H4 (cell line): ENCODE measurements at regions not wholly inside any gene's neighbourhood (a gene's known extent, or its start where the extent isn't known, plus 50 kb on each side); places are given as distances from the start of the nearest gene placed in this dataset.
"Not testable (repeated sequence)": the region's sequence is repeated elsewhere in the genome, so short reads cannot be mapped to it uniquely, and the experiment has no call there.

ENCODE experiments used
- DNase-seq: peaks from one replicate; pipeline ENCODE4 v3.0.0-alpha.2; 2015; ENCODE audit warnings: low spot score

DNA sequence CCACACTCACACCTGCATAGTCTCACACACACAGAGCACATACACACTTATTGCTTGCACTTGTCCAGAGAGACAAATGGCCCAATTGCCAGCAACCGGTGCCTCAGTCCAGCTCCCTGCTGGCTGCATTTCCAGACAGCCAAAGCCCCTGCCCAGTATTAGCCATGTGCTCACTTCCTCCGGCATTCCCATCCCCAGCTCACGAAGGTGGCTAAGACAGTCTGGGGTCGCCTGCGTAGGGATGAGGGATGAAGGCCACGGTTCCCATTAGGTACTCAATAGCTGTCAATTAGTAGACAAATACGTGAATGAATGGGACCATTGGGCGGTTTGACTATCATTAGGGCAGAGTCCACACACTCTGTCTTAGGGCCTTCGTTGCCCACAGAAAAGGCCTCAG lies 146.8 kb upstream of the EGLN3 start:
- no peak for DNase-seq

DNA sequence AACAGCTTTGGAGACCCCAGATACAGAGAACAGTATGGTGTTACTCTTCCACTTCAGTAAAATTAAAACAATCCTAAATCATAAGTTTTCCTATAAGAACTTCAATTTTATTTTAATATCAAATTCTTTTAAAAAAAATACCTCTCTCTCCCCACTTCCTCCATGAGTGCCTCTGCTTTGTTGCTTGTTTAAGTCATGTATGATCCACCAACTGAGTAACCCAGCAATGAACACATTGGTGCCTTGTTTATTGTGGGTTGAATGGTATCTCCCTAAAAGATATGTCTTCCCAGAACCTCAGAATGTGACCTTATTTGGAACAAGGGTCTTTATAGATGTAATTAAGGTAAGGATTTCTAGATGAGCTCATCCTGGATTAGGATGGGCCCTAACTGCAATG lies 143.5 kb upstream of the EGLN3 start:
- DNase-seq, result no peak

DNA sequence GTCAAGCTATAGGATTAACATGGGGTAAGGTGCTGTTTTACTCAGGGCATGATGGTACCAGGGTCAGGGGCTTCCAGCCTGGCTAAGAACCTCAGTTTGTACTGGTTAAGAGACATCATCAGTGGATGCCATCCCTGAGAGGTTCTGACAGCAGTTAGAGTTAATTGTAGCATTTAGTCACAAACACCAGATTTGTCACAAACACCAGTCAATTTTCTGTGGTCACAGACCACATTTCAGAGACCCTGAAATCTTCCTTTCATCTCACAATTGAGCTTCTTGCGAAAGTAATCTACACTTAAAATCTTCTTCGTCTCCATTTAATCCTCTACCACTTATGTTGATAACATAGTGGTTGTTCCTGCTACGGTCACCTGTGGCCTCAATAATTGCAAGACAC lies 143.0 kb upstream of the EGLN3 start:
- DNase-seq, result no peak

DNA sequence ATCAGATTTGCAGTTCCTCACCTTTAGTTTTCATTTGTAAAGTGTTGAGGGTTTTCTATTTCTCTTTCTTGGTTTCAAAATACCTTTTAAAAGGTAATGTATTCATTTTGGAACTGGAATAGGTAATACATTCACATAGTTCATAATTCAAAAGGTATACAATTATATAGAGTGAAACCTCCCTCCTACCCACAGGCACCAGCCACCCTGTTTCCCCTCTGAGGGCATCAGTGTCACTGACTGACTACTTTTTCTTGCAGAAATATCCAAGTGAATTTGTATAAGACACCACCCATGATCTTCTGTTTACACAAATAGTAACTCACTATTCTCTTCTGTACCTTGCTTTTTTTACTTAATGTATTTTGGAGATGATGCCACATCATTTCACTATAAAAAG lies 139.6 kb upstream of the EGLN3 start:
- no peak for DNase-seq

DNA sequence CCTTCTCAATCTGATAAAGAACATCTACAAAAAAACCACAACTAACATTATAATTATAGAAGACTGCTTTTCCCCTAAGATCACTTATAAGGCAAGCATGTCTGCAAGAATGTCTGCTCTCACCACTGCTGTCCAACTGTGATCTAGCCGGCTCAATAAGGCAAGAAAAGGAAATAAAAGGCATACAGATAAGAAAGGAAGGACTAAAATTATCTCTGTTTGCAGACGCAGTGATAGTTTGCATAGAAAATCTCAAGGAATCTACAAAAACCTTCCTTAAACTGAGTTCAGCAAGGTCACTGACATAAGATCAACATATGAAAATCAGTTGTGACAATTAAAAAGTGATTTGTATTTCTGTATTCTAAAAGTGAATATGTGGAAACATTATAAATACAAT lies 138.0 kb upstream of the EGLN3 start:
- DNase-seq, result no peak

DNA sequence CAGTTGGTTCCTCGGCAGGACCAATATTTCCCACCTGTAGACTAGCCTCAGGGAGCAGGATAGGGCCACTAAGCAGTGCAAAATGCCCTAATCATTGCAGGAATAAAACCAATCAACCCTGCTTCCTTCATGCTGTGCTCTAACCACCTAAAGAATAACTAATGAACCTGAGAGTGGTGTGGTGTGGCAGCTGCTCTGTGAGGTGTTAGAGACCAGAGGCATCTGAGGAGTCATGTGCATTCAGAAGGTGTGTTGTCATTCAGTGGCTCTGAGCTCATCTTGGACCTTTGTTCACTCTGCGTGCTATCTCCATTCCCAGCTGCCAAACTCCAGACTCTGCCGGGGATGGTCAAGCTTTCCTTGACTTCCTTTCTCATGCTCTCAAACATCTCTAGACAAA lies 136.7 kb upstream of the EGLN3 start:
- no peak for DNase-seq

DNA sequence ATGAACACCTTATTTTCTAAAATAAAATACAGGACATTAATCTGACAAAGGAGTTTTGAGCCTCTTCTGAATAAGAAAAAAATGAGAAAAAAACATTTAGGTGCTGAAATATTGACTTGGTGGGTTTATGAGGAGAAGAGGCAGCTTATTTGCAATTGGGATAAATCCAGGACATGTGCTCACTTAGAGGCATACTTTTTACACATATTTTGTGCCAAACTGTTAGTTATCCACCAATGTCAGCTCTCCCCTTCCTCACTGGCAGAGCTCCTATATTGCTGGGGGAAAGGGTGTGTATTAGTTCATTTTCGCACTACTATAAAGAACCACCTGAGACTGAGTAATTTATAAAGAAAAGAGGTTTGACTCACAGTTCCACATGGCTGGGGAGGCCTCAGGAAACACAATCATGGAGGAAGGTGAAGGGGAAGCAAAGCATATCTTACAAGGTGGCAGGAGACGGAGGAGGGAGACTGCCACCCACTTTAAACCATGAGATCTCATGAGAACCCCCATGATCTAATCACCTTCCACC lies 135.4 kb upstream of the EGLN3 start:
- DNase-seq, result no peak

DNA sequence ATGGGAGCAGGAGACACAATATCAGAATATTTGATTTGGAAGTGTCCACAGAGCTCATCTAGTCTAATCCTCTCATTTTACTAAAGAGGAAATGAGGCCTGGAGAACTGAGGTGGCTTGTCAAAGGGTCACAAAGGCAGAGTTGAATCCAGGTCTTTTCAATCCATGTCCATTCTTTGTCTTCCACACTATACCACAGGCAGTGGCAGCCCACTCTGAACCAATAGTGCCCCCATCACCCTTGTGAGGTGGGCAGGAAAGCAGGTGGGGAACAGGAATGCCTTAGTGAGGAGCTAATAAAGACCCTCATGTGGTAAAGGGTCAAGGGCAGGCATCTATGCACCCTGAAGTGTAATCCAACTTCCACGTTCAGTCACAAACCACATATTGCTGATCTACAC lies 134.8 kb upstream of the EGLN3 start:
- no peak for DNase-seq

DNA sequence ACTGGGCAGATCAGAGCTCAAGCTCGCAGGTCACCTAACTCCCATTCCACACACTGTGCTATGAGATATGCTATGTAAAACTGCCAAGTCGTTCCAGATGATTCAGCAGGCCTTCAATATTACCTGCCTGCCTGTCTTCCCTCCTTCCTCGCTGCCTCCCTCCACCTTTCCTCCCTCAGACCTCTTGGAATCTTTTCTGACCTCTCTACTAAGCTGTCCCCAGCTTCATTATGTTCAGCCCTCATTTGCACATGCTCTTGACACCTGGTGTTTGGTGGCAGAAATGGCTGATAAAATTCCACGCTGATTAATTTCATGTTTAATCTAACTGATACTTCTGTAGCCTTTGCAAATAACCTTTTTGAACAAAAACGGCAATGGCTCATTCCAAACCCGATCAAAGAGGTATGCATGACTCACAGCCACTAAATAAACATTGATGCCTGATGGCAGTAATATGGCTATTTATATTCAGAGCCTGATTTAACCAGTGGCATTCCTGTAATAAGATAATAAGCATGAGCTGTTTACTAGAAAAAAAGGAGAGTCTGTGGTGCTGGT lies 130.8 kb upstream of the EGLN3 start:
- DNase-seq, result peak; percentile 83

DNA sequence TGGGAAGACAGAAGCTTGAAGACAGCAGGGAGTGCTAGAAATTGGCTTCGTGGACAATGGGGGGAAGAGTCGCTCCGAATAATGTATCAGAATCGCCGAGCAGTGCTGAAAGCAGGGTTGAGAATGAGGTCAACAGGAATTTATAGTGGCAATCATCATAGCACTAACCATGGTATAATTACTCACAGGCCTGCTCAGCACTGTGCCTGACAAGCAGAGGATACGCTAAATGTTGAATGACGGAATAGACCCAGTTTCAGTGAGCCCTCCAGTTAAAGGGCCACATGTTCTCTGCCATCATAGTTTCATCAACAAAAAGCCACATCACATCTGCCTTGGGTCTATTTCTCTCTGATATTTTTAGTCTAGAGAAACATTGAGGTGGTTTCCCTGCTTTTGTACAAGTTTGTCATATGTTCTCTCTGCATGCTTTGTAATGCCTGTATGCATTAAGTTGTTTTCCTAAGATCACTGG lies 130.3 kb upstream of the EGLN3 start:
- peak; percentile 84 for DNase-seq

DNA sequence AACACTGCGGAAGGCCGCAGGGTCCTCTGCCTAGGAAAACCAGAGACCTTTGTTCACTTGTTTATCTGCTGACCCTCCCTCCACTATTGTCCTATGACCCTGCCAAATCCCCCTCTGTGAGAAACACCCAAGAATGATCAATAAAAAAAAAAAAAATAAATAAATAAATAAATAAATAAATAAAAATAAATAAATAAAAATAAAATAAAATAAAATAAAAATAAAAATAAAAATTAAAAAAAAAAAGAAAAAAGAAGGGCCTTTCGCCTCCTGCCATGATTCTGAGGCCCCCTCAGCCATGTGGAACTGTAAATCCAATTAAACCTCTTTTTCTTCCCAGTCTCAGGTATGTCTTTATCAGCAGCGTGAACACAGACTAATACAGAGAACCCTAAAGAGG lies 128.8 kb upstream of the EGLN3 start:
- DNase-seq, result not testable (repeated sequence)

DNA sequence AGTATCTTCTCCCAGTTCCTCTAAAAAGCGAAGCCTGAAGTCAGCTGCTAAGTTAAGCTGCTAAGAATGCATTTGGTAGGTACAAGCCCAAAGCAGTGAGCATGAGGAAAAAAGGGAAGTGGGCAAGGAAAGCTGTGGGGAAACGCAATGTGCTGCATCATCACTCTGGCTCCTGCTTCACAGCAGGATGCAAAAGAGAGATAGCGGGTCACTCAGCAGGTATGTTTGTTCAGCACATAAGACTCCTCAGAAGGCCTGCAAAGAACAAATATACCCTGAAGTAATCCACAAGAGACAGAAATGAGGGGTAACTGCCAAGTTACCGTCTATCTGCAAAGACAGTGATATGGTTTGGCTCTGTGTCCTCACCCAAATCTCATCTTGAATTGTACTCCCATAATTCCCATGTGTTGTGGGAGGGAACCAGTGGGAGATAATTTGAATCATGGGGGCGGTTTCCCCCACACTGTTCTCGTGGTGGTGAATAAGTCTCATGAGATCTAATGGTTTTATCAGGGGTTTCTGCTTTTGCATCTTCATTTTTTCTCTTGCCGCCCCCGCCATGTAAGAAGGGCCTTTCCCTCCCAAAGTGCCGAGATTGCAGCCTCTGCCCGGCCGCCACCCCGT lies 127.4 kb upstream of the EGLN3 start:
- no peak for DNase-seq

DNA sequence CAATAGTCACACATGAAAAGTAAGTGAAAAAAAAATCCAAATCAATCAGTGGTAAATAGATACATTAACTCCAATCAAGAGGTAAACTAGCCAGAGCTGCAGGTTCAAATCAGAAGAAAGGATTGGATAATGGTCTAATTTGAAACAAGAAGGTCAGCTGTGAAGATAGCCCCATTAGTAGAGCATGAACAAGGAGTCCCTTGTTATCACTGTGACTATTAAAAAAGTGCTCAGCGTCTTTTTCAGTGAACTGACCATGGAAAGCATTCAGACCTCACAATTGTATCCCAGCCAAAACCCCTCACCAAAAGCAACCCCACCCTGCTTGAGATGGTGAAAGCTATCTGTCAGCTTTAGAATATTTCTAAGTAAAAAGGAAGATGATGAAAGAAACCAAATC lies 125.0 kb upstream of the EGLN3 start:
- no peak for DNase-seq

DNA sequence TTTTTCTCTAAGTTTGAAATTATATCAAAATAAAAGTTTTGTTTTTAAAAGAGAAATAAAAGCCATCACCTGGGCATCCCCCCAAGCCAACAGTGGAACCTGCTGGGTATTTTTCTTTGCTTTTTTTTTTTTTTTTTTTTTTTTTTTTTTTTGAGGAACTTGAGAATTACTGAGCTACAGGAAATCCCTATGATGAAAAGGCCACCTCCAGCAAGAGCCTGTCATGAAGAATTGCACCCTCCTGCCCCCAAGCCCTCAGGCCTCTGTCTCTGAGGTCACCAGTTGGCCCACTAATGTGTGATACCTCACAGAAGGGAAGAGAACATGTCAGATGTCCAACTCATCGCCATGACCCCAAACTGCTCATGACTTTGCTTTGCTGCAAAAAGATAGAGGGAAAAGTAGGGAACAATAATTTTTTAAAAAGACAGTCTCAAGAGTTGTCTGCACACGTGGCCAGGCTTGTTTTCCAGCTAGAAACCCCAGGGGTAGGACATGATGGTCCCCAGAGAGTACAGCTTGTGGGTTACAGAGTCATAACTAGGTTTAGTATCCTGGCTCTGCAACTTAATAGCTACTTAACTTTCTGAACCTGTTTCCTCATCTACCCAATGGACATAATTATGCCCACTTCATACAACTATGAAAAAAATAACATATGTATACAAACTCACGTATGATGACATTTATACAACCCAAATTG lies 124.3 kb upstream of the EGLN3 start:
- no peak for DNase-seq

DNA sequence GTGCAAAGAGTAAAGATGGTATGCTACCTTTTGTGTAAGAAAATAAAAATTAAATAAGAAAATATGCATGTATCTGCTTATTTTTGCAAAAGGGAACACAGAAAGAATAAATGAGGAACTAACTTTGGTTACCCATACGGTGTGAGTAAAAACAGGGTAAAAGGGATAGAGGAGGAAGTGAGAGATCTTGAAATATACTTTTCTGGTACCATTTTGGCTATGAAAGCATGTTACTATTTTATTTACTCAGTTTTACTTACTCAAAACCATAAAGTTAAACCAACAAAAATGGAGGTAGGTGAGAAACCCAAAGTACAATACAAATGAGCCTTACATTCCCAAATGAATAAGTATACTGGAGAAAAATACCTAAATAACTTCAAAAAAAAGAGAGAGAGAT lies 122.0 kb upstream of the EGLN3 start:
- DNase-seq, result no peak

DNA sequence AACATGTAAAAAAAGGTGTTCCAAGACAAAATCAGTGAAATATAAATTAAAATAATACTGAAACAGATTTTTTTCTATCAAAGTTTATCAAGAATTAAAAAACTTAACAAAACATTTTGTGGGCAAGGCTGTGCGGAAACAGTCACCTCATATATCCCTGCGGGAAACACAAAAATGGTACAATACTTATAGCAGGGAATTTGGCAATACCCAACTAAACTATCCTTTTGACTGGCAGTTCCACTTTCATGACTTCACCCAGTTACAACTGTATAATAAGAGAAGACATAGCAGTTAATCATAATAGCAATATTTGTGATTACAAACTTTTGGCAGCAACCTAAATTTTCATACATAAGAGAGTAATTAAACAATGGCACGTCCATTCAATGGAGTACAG lies 121.5 kb upstream of the EGLN3 start:
- no peak for DNase-seq

DNA sequence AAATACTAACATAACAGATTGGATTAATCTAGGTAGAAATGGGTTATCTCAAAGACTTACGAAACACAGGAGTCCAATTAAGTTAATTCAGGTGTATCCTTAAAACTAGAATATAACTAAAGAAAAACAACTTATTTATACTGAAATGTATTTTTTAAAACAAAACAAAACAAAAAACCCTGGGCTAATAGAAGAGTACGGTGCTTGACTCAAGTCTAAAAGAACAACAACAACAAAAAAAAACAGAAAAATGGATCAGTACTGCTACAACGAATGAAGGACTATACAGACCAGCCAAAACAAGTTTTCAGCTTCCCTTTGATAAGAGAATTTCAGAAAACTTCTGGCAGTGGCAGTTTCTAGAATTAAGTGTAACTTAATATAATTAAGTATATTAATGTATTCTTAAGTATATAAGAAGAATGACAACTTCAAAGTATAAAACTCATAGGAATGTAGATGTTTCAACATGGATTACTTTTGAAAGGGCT lies 120.1 kb upstream of the EGLN3 start:
- DNase-seq, result no peak

DNA sequence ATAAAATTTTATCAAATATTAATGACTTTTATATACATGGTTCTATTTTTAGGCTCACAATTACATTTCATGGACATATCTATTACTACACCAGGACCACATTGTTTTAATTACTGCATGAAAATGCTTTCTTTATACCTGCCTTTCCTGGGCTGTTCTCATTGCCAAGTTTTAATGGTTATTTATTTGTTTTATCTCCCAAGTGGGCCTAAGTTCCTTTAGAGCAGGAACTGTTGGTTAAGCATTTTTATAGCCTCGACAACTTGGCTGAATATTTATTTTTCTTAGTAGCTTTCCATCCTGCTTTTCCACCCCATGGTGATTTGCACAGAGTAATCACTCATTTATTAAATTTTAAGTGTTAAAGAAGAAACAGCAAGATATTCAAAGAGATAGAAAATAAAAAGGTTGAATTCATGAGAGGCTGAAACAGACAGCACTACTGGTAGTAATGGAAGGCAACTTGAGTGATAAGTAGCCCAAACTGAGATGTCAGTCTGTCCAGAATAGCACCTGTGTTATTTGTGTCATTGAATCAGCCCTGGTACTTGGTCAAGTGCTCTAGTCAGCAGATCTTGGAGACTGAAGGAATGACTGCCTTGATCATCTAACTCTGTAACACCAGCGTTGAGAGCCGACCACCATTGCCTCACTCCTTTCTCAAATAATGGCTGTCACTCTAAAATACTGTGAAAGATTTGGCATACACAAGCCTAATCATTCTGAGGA lies 119.1 kb upstream of the EGLN3 start:
- no peak for DNase-seq

DNA sequence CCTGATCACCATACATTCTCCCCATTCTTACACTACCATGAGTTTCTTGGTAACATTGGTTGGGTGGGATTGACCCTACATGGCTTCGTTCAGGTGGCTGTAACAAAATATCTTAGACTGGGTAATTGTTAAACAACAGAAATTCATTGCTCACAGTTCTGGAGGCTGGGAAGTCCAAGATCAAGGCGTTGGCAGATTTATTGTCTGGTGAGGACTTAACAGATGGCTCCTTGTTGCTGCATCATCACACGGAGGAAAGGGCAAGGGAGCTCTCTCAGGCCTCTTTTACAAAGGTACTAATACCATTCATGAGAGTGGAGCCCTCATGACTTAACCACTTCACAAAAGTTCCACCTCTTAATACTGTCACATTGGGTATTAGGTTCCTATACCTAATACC lies 116.7 kb upstream of the EGLN3 start:
- DNase-seq, result no peak

DNA sequence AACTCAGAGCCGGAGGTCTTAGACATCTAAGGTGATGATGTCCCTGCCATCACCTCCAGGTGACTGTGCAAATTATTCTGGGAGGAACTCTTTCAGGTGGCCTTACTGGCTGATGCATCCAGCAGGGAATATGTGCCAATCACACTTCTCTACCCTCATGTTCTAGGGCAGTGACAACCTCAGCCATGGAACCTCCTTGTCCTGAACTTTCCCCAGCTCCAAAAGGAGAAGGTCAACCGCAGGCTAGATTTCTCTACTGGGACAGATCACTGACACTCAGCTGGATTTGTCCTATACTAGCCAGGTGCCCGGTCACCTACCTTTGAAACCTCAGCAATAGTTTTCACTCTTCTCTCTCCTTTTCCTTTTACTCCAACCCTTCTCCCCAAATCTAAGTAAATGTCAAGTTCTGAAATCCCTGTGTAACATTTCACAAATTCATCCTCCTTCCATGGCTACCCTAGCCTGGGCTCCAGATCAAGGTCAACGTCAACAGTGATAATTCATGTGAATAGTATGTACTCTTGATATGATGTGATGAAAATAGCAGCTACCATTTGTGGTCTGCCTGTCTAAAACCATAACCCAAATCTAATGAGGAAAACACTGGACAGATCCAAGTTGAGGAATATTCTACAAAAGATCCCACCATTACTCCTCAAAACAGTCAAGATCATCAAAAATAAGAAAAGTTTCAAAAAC lies 115.0 kb upstream of the EGLN3 start:
- DNase-seq, result no peak

DNA sequence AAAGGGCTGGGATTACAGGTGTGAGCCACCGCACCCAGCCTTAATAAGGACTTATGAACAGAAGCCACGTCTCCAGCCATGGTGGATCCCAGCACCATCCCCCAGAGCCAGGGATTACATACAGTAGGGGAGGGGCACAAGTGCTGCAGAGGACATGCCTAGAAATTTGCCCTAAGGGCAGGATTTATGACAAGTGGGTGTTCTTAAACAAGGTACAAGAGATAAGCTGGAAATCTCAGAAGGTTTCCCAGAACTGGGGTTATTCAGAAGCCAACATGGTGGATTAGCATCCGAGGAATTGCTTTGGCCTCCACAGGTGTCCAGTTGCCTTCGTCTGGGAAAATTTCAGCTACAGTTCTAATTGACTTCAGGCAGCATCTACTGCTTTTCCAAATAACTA lies 114.4 kb upstream of the EGLN3 start:
- DNase-seq, result no peak

DNA sequence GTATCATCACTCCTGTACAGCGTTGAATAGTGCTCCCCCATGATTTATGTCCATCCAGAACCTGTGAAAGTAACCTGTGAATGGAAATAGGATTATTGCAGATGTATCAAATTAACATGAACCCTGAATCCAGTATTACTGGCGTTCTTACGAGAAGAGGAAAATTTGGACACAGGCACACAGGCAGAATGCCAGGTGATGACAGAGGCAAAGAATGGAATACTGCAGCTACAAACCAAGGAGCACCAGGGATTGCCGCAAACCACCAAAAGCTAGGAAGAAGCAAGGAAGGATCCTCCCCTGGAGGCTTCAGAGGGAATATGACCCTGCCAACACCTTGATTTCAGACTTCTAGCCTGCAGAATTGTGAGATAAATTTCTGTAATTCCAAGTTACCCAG lies 113.5 kb upstream of the EGLN3 start:
- DNase-seq, result no peak
